Stimulated activated naive CD8-positive, alpha-beta T cell treated with anti-CD3 and anti-CD28 coated beads, Interleukin-15, Interleukin-2, amounts not matched to agents 100 U/mL and 50 U/mL, for 24 hours (primary cell): ENCODE measurements at regions not wholly inside any gene's neighbourhood (a gene's known extent, or its start where the extent isn't known, plus 50 kb on each side); places are given as distances from the start of the nearest gene placed in this dataset.

Experiments used
- ATAC-seq: fragments of 150-1000 bp; cut with Tn5 transposase; one replicate; pipeline ENCODE4 v1.10.0; 2021
- DNase-seq: peaks from one replicate; pipeline ENCODE4 v3.0.0; 2021

GRCh38 chr2:120866071-120866470 lies 130.4 kb downstream of the GLI2 start:
- DNase-seq = no peak
- no peak for ATAC-seq

- no peak for DNase-seq
- ATAC-seq = no peak
Observed at GRCh38 chr2:120866483-120867140, 130.9 kb downstream of the GLI2 start.

GRCh38 chr2:120867290-120868241 lies 131.9 kb downstream of the GLI2 start:
- ATAC-seq (no peak), DNase-seq (no peak)

GRCh38 chr2:120868366-120868765 lies 132.7 kb downstream of the GLI2 start:
- no peak for DNase-seq
- no peak for ATAC-seq

GRCh38 chr2:120869036-120869729 lies 133.5 kb downstream of the GLI2 start:
- no peak for ATAC-seq
- DNase-seq = no peak

GRCh38 chr2:120869730-120870466 lies 134.2 kb downstream of the GLI2 start:
- ATAC-seq (no peak), DNase-seq (no peak)

- DNase-seq = no peak
- ATAC-seq = no peak
Observed at GRCh38 chr2:120870467-120870788, 134.8 kb downstream of the GLI2 start.

- DNase-seq = no peak
- ATAC-seq = no peak
Observed at GRCh38 chr2:120871016-120871635, 135.5 kb downstream of the GLI2 start.

- ATAC-seq (no peak), DNase-seq (no peak)
Observed at GRCh38 chr2:120871881-120872620, 136.4 kb downstream of the GLI2 start.

GRCh38 chr2:120873958-120874887 lies 138.6 kb downstream of the GLI2 start:
- no peak for DNase-seq
- no peak for ATAC-seq

- no peak for ATAC-seq
- DNase-seq = no peak
Observed at GRCh38 chr2:120874888-120875275, 139.2 kb downstream of the GLI2 start.

- DNase-seq (no peak), ATAC-seq (no peak)
Observed at GRCh38 chr2:120875431-120875830, 139.8 kb downstream of the GLI2 start.

- DNase-seq (no peak), ATAC-seq (no peak)
Observed at GRCh38 chr2:120876526-120877280, 141.0 kb downstream of the GLI2 start.

GRCh38 chr2:120877409-120877808 lies 141.7 kb downstream of the GLI2 start:
- no peak for ATAC-seq
- DNase-seq = no peak

- DNase-seq (no peak), ATAC-seq (no peak)
Observed at GRCh38 chr2:120878970-120879369, 143.3 kb downstream of the GLI2 start.

- no peak for DNase-seq
- no peak for ATAC-seq
Observed at GRCh38 chr2:120879431-120880295, 144.0 kb downstream of the GLI2 start.

- DNase-seq (no peak), ATAC-seq (no peak)
Observed at GRCh38 chr2:120880381-120880780, 144.7 kb downstream of the GLI2 start.
